ENCODE measurements at regions not wholly inside any gene's neighbourhood (a gene's known extent, or its start where the extent isn't known, plus 50 kb on each side); places are given as distances from the start of the nearest gene placed in this dataset.

GRCh38 chr14:104284636-104285507, 146.5 kb downstream of the KIF26A start:
- ATAC-seq (ENCODE audit: low read depth): no peak
- TF ChIP-seq, protein P1, sequence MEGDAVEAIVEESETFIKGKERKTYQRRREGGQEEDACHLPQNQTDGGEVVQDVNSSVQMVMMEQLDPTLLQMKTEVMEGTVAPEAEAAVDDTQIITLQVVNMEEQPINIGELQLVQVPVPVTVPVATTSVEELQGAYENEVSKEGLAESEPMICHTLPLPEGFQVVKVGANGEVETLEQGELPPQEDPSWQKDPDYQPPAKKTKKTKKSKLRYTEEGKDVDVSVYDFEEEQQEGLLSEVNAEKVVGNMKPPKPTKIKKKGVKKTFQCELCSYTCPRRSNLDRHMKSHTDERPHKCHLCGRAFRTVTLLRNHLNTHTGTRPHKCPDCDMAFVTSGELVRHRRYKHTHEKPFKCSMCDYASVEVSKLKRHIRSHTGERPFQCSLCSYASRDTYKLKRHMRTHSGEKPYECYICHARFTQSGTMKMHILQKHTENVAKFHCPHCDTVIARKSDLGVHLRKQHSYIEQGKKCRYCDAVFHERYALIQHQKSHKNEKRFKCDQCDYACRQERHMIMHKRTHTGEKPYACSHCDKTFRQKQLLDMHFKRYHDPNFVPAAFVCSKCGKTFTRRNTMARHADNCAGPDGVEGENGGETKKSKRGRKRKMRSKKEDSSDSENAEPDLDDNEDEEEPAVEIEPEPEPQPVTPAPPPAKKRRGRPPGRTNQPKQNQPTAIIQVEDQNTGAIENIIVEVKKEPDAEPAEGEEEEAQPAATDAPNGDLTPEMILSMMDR (IDR thresholded peaks at IDR 0.05): no peak
- TF ChIP-seq EZH2 (IDR thresholded peaks at IDR 0.05; ENCODE audit: borderline replicate concordance, insufficient read depth, low read depth, low read length, poor library complexity, severe bottlenecking): no peak
- no peak overlapping the region for H3K4me2 ChIP-seq (replicated peaks; ENCODE audit: low read depth, low read length, poor library complexity, severe bottlenecking)
- no peak overlapping the region for H3K9ac ChIP-seq (ENCODE audit: low read length)
- no peak for DNase-seq
- WGBS (ENCODE audit: insufficient coverage): 83% methylated on average over 28 of the region's 29 CpGs
- no peak overlapping the region for H3K27ac ChIP-seq (ENCODE audit: low read length in 2 of 2)
- intact Hi-C loops (cut with micrococcal nuclease): no loop called here
- peaks cover 0 to 5% (median 0%) of the 10 kb centered on the region in 4 experiments for H3K27me3 ChIP-seq (replicated peaks in 1 of 4; ENCODE audit: control extremely low read depth in 1 of 4, control insufficient read depth in 3 of 4, insufficient read depth in 4 of 4, low read length in 3 of 4)
- H3K9me3 ChIP-seq (ENCODE audit: control extremely low read depth in 1 of 3, control insufficient read depth in 2 of 3, insufficient read depth in 1 of 3, low read length in 2 of 3): peaks cover 0 to 5% (median 0%) of the 10 kb centered on the region in 3 donors
- H3K4me3 Mint-ChIP-seq: no peak overlapping the region
- POLR2A ChIA-PET: no interaction called here
- H3K4me1 ChIP-seq (ENCODE audit: control insufficient read depth in 2 of 2, insufficient read depth in 2 of 2, low read length in 2 of 2): no peaks in the 10 kb centered on the region
- no peak overlapping the region for H3K4me3 ChIP-seq (ENCODE audit: control extremely low read depth in 1 of 5, extremely low read depth in 1 of 5, insufficient read depth in 1 of 5, low read depth in 2 of 5, low read length in 4 of 5)
- CTCF ChIA-PET: no interaction called here
- H4K20me1 ChIP-seq (ENCODE audit: control insufficient read depth, insufficient read depth, low read length, poor library complexity, severe bottlenecking): no peaks in the 10 kb centered on the region
- H3K27ac Mint-ChIP-seq: no peak overlapping the region
- H3K9me3 Mint-ChIP-seq (ENCODE audit: insufficient read depth): peaks cover 8% of the 10 kb centered on the region
- H3K27me3 Mint-ChIP-seq: no peaks in the 10 kb centered on the region
- no peak overlapping the region for H2AFZ ChIP-seq (ENCODE audit: insufficient read depth, low read depth, low read length, poor library complexity, severe bottlenecking)
- no peaks in the 10 kb centered on the region for H3K4me1 Mint-ChIP-seq
- H3K79me2 ChIP-seq (ENCODE audit: control insufficient read depth, insufficient read depth, low read length): no peaks in the 10 kb centered on the region
- H3K36me3 ChIP-seq (replicated peaks in 1 of 2; ENCODE audit: control extremely low read depth in 1 of 2, control insufficient read depth in 1 of 2, extremely low read depth in 1 of 2, insufficient read depth in 2 of 2, low read length in 1 of 2): no peaks in the 10 kb centered on the region

DNA sequence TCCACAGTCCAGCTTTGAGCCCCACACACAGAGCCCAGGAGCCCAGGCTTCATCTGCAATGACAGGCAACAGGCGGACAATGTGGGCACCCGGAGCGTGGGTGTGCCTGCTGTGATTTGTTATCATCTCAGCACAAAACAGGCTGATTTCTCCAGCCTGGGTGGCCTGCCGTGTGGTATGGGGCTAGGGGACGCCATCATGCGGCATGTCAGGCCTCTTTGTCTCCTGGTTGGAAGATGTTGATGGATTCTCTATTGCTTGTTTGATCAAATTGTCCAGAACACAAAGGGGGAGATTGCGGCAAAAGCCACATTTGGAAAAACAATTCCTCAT, 147.1 kb downstream of the KIF26A start:
- CTCF ChIA-PET: no interaction called here
- Mint-ChIP-seq H3K4me3 (no peak overlapping the region), H3K9me3 (ENCODE audit: insufficient read depth) (peaks cover 8% of the 10 kb centered on the region), H3K4me1 (no peaks in the 10 kb centered on the region), H3K27me3 (no peaks in the 10 kb centered on the region), H3K27ac (no peak overlapping the region)
- no peak overlapping the region for H3K4me3 ChIP-seq (ENCODE audit: control extremely low read depth in 1 of 5, extremely low read depth in 1 of 5, insufficient read depth in 1 of 5, low read depth in 2 of 5, low read length in 4 of 5)
- intact Hi-C loops (cut with micrococcal nuclease): no loop called here
- no peak overlapping the region for H3K9ac ChIP-seq (ENCODE audit: low read length)
- H3K4me2 ChIP-seq (replicated peaks; ENCODE audit: low read depth, low read length, poor library complexity, severe bottlenecking): no peak overlapping the region
- H3K79me2 ChIP-seq (ENCODE audit: control insufficient read depth, insufficient read depth, low read length): no peaks in the 10 kb centered on the region
- DNase-seq: no peak
- peaks cover 0 to 5% (median 0%) of the 10 kb centered on the region in 4 experiments for H3K27me3 ChIP-seq (replicated peaks in 1 of 4; ENCODE audit: control extremely low read depth in 1 of 4, control insufficient read depth in 3 of 4, insufficient read depth in 4 of 4, low read length in 3 of 4)
- POLR2A ChIA-PET: no interaction called here
- TF ChIP-seq, protein P1 (IDR thresholded peaks at IDR 0.05): no peak
- no peak for TF ChIP-seq EZH2 (IDR thresholded peaks at IDR 0.05; ENCODE audit: borderline replicate concordance, insufficient read depth, low read depth, low read length, poor library complexity, severe bottlenecking)
- no peak overlapping the region for H2AFZ ChIP-seq (ENCODE audit: insufficient read depth, low read depth, low read length, poor library complexity, severe bottlenecking)
- ATAC-seq (ENCODE audit: low read depth): no peak
- 65% methylated on average over 4 of the region's 7 CpGs for WGBS (ENCODE audit: insufficient coverage)
- H3K27ac ChIP-seq (ENCODE audit: low read length in 2 of 2): no peak overlapping the region
- no peaks in the 10 kb centered on the region for H4K20me1 ChIP-seq (ENCODE audit: control insufficient read depth, insufficient read depth, low read length, poor library complexity, severe bottlenecking)
- peaks cover 0 to 10% (median 0%) of the 10 kb centered on the region in 3 donors for H3K9me3 ChIP-seq (ENCODE audit: control extremely low read depth in 1 of 3, control insufficient read depth in 2 of 3, insufficient read depth in 1 of 3, low read length in 2 of 3)
- H3K36me3 ChIP-seq (replicated peaks in 1 of 2; ENCODE audit: control extremely low read depth in 1 of 2, control insufficient read depth in 1 of 2, extremely low read depth in 1 of 2, insufficient read depth in 2 of 2, low read length in 1 of 2): no peaks in the 10 kb centered on the region
- H3K4me1 ChIP-seq (ENCODE audit: control insufficient read depth in 2 of 2, insufficient read depth in 2 of 2, low read length in 2 of 2): no peaks in the 10 kb centered on the region
